BE2C (cell line): ENCODE measurements at regions not wholly inside any gene's neighbourhood (a gene's known extent, or its start where the extent isn't known, plus 50 kb on each side); places are given as distances from the start of the nearest gene placed in this dataset.

Experiments
- DNase-seq: peaks from one replicate; pipeline ENCODE4 v3.0.0-alpha.2; 2020
- H3K27me3 ChIP-seq: fragments of 250-450 bp; sonication (Bioruptor Pico); 2 replicates; pipeline ENCODE4 v1.5.1; 2020; ENCODE audit warnings: mild to moderate bottlenecking
- H3K36me3 ChIP-seq: fragments of 250-450 bp; sonication (Bioruptor Pico); 2 replicates; pipeline ENCODE4 v1.5.1; 2020; ENCODE audit warnings: mild to moderate bottlenecking
- H3K4me1 ChIP-seq: fragments of 250-450 bp; sonication (Bioruptor Pico); 2 replicates; pipeline ENCODE4 v1.5.1; 2020
- H3K4me3 ChIP-seq: 2 replicates; pipeline ENCODE4 v1.5.1; 2011; ENCODE audit warnings: low read depth, low read length
- H3K9me3 ChIP-seq: fragments of 250-450 bp; sonication (Bioruptor Pico); 2 replicates; pipeline ENCODE4 v1.5.1; 2020
- TF ChIP-seq, protein P1 (sequence below): IDR thresholded peaks from 2 replicates; pipeline ENCODE4 v1.5.1; 2012; ENCODE audit warnings: mild to moderate bottlenecking, low read depth, low read length

DNA sequence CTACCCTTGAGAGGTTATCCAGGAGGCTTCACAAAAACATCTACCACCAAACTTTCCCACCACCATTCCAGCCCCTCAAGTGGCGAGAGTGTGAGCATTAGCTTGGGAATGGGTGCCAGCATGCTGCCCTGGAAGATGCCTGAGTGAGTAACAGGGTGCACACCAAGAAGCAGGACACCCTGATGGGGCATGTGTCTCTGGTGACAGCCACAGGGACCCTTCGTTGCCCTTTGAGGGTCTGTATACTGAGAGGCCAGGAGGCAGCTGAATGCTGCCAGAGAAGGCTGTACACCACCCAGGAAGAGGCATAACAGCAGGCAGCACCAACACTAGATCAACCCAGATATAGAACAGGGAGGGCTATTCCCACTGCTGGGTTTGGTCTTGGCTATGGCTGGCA, 233.6 kb upstream of the THSD7B start:
- Histone ChIP-seq H3K36me3 (no peaks in the 10 kb centered on the region), H3K27me3 (no peaks in the 10 kb centered on the region), H3K4me1 (no peaks in the 10 kb centered on the region), H3K4me3 (no peak overlapping the region), H3K9me3 (no peaks in the 10 kb centered on the region)
- TF ChIP-seq, protein P1, sequence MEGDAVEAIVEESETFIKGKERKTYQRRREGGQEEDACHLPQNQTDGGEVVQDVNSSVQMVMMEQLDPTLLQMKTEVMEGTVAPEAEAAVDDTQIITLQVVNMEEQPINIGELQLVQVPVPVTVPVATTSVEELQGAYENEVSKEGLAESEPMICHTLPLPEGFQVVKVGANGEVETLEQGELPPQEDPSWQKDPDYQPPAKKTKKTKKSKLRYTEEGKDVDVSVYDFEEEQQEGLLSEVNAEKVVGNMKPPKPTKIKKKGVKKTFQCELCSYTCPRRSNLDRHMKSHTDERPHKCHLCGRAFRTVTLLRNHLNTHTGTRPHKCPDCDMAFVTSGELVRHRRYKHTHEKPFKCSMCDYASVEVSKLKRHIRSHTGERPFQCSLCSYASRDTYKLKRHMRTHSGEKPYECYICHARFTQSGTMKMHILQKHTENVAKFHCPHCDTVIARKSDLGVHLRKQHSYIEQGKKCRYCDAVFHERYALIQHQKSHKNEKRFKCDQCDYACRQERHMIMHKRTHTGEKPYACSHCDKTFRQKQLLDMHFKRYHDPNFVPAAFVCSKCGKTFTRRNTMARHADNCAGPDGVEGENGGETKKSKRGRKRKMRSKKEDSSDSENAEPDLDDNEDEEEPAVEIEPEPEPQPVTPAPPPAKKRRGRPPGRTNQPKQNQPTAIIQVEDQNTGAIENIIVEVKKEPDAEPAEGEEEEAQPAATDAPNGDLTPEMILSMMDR = no peak
- DNase-seq = no peak

DNA sequence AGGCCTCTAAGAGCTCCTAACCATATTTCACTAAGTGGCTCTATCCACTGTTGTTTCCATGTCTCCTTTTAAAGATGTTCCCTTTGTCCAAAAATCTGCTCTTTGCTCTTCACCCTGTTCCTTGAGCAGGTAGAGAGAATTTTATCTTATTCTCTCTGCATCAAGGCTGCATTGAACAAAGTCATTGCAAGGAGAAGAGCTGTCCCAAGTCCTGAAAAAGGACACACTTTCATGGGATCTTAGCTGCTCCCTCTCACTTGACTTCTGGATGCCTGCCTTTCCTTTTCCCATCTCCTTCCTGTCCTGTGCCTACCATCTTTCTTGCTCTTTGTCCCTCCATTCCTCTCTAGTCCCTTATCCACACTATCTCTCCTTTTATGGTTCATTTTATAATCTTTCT, 235.2 kb upstream of the THSD7B start:
- no peak for DNase-seq
- H3K36me3 ChIP-seq = no peaks in the 10 kb centered on the region
- no peaks in the 10 kb centered on the region for H3K4me1 ChIP-seq
- TF ChIP-seq, protein P1 = no peak
- H3K4me3 ChIP-seq = no peak overlapping the region
- no peaks in the 10 kb centered on the region for H3K27me3 ChIP-seq
- no peaks in the 10 kb centered on the region for H3K9me3 ChIP-seq

DNA sequence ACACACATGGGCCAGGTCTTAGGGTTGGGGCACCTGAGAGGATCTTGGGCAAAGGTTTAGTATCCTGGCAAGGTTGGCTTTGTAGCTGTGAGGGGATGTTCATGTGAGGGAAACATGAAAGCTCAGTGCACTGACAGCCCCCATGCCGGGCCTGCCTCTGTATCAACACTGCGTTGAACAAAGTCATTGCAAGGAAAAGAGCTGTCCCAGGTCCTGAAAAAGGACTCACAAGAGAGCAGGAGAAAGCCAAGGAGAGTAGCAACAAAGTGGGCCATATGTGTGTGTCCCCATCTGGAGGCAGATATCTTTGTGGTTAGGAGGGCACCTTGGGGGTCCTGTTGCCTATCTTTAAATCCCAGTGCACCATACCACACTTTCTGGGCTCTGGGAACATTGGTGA, 237.8 kb upstream of the THSD7B start:
- Histone ChIP-seq H3K4me1 (no peaks in the 10 kb centered on the region), H3K9me3 (no peaks in the 10 kb centered on the region), H3K27me3 (no peaks in the 10 kb centered on the region), H3K36me3 (no peaks in the 10 kb centered on the region), H3K4me3 (no peak overlapping the region)
- TF ChIP-seq, protein P1 = no peak
- no peak for DNase-seq

DNA sequence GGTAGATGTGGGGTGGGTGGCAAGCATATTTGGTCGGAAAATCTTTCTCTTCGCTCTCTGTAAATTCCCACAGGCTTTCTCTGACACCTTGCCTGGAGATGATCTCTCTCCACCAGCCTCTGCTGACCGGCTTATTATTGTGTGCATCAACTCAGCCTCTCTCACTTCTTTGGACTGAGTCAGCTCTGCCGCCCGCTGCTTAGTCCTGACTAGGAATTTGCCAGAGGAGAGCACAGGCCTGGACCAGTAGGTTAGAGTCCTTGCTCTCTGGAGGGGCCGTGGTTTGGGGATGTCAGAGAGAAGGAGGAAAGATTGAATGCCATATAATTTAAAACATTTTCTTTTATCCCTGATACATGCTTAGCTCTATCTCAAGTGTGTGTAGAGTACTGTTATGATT, 242.6 kb upstream of the THSD7B start:
- TF ChIP-seq, protein P1 = no peak
- no peak overlapping the region for H3K4me3 ChIP-seq
- no peaks in the 10 kb centered on the region for H3K4me1 ChIP-seq
- H3K27me3 ChIP-seq = no peaks in the 10 kb centered on the region
- no peaks in the 10 kb centered on the region for H3K9me3 ChIP-seq
- H3K36me3 ChIP-seq = no peaks in the 10 kb centered on the region
- DNase-seq = no peak

DNA sequence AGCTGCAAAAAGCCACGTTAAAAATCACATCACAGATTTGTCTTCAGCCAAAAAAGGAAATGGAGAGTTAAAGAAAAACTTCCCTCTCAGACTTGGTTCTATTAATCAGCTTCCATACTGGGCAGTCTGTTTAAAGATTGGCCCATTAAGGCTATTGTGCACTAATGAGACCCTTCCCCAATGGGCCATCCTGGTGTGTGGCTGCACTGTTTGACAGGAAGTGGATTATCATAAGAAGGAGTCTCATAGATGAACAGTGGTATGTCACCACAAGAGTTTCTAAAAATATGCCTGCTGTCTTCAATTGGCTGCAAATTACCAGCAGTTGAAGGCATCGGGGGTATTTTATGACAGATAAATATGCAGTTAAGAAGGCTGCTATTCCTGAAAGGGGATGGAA, 247.6 kb upstream of the THSD7B start:
- Histone ChIP-seq H3K4me1 (no peaks in the 10 kb centered on the region), H3K9me3 (no peaks in the 10 kb centered on the region), H3K4me3 (no peak overlapping the region), H3K27me3 (no peaks in the 10 kb centered on the region), H3K36me3 (no peaks in the 10 kb centered on the region)
- DNase-seq = no peak
- TF ChIP-seq, protein P1 = no peak

DNA sequence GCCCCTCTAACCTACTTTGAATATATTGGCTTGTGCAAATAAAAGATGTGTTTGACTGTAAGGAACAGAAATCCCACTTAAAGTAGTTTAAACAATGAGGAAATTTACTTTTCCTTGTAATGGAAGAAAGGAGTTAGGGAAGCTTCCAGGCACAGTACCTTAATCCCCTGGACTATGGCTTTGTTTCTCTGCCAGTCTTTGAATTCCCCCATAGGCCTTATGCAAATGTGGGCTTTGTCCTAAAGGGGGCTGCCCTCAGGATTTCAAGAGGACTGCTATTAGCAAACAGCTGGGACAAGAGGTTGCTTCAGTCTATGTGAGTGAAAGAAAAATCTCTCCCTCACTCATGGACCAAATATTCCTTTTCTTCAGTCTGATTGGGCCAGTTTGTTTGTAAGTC, 255.1 kb upstream of the THSD7B start:
- TF ChIP-seq, protein P1 = no peak
- no peaks in the 10 kb centered on the region for H3K4me1 ChIP-seq
- no peaks in the 10 kb centered on the region for H3K27me3 ChIP-seq
- H3K9me3 ChIP-seq = no peaks in the 10 kb centered on the region
- H3K4me3 ChIP-seq = no peak overlapping the region
- DNase-seq = no peak
- H3K36me3 ChIP-seq = no peaks in the 10 kb centered on the region
